ENCODE measurements at regions not wholly inside any gene's neighbourhood (a gene's known extent, or its start where the extent isn't known, plus 50 kb on each side); places are given as distances from the start of the nearest gene placed in this dataset.

DNA sequence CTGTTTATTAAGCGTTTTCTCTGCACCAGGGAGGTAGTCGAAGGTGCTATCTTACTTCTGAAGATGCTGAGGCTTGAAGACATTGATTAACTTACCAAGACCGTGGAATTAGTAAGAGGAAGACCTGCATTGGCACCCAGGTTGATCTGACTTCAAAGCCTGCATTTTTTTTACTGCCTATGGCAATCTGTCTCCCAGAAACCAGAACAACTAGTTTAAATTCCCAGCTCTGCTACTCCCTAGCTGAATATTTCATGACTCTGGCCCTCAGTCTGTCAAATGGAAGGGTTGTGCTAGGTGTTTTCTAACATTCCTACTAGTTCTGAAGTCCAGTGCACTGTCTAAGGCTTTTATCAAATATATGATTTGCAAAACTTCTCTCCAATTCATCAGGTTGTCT is 52.0 kb upstream of the GRAMD1B start:
- H3K9me3 ChIP-seq = no peaks in the 10 kb centered on the region
- TF ChIP-seq, protein P1, sequence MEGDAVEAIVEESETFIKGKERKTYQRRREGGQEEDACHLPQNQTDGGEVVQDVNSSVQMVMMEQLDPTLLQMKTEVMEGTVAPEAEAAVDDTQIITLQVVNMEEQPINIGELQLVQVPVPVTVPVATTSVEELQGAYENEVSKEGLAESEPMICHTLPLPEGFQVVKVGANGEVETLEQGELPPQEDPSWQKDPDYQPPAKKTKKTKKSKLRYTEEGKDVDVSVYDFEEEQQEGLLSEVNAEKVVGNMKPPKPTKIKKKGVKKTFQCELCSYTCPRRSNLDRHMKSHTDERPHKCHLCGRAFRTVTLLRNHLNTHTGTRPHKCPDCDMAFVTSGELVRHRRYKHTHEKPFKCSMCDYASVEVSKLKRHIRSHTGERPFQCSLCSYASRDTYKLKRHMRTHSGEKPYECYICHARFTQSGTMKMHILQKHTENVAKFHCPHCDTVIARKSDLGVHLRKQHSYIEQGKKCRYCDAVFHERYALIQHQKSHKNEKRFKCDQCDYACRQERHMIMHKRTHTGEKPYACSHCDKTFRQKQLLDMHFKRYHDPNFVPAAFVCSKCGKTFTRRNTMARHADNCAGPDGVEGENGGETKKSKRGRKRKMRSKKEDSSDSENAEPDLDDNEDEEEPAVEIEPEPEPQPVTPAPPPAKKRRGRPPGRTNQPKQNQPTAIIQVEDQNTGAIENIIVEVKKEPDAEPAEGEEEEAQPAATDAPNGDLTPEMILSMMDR (IDR thresholded peaks at IDR 0.05) = no peak
- ATAC-seq (no peak), DNase-seq (no peak)
- H3K27me3 ChIP-seq = peaks cover 7% of the 10 kb centered on the region
- no peak overlapping the region for H3K4me3 ChIP-seq
- no peak overlapping the region for H3K27ac ChIP-seq
- intact Hi-C loops (cut with DNase I) = no loop called here
- no peaks in the 10 kb centered on the region for H3K36me3 ChIP-seq
- no peaks in the 10 kb centered on the region for H3K4me1 ChIP-seq

DNA sequence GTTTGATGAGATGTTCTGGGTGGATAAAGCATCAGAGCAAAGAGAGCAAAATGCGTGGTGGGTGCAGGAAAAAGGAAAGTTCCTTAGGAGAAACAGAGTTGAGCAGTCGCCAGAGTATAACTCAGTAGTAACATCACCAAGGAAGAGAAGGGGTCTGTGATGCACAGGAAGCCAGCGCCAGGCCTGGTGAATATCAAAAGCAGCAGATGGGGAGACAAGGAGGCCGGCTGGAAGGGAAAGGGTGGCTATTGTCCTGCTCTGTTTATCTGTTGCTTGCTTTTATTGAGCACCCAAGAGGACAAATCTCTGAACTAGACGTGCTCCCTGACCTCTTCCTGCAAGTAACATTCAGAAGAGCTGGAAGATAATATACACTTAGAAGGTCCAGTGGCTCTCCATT is 52.7 kb upstream of the GRAMD1B start:
- DNase-seq = no peak
- ATAC-seq = no peak
- intact Hi-C loops (cut with DNase I) = no loop called here
- Histone ChIP-seq H3K27ac (no peak overlapping the region), H3K27me3 (peaks cover 7% of the 10 kb centered on the region), H3K4me3 (no peak overlapping the region), H3K36me3 (no peaks in the 10 kb centered on the region), H3K4me1 (no peaks in the 10 kb centered on the region), H3K9me3 (no peaks in the 10 kb centered on the region)
- TF ChIP-seq, protein P1 (IDR thresholded peaks at IDR 0.05) = no peak

DNA sequence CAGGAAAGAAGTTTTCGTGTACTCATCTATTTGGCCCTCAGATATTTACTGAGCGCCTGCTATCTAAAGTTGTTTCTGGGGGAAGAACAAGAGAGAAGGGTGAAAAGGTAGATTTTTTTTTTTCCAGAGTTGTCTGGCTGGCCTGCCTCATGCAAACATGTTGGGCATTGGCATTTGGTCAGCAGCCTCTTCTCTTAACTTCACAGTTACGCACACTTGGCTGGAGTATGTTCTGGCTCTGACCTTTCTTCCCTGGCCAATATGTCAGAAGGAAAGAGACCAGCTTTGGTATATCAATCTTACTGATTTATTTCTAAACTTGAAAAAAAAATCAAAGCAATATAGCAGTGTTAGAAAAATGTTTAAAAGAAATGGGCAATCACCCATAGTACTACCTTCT is 54.2 kb upstream of the GRAMD1B start:
- TF ChIP-seq, protein P1 (IDR thresholded peaks at IDR 0.05) = no peak
- H3K27ac ChIP-seq = no peak overlapping the region
- no peak for DNase-seq
- H3K27me3 ChIP-seq = peaks cover 7% of the 10 kb centered on the region
- intact Hi-C loops (cut with DNase I) = no loop called here
- no peak for ATAC-seq
- H3K36me3 ChIP-seq = no peaks in the 10 kb centered on the region
- H3K4me3 ChIP-seq = no peak overlapping the region
- H3K4me1 ChIP-seq = no peaks in the 10 kb centered on the region
- H3K9me3 ChIP-seq = no peaks in the 10 kb centered on the region

DNA sequence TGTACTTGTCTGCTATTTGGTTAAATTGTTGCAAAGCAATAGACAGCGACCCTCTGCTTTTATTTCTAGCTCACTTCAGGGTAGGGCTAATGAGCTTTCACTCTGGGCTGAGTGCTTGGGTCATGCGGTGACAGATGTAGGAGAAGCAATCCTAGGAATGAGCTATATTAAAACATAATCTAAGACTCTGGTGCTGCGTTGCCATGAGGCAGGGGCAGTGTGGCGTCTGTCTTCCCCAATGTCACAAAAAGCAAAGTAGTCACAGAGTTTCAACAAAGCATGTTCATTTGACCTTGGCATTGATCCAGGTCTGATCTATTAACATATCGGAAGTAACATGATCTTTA is 55.5 kb upstream of the GRAMD1B start:
- H3K4me1 ChIP-seq = no peaks in the 10 kb centered on the region
- no peaks in the 10 kb centered on the region for H3K36me3 ChIP-seq
- DNase-seq (no peak), ATAC-seq (no peak)
- intact Hi-C loops (cut with DNase I) = no loop called here
- TF ChIP-seq, protein P1 (IDR thresholded peaks at IDR 0.05) = no peak
- no peak overlapping the region for H3K27ac ChIP-seq
- H3K4me3 ChIP-seq = no peak overlapping the region
- no peaks in the 10 kb centered on the region for H3K9me3 ChIP-seq
- H3K27me3 ChIP-seq = peaks cover 7% of the 10 kb centered on the region

DNA sequence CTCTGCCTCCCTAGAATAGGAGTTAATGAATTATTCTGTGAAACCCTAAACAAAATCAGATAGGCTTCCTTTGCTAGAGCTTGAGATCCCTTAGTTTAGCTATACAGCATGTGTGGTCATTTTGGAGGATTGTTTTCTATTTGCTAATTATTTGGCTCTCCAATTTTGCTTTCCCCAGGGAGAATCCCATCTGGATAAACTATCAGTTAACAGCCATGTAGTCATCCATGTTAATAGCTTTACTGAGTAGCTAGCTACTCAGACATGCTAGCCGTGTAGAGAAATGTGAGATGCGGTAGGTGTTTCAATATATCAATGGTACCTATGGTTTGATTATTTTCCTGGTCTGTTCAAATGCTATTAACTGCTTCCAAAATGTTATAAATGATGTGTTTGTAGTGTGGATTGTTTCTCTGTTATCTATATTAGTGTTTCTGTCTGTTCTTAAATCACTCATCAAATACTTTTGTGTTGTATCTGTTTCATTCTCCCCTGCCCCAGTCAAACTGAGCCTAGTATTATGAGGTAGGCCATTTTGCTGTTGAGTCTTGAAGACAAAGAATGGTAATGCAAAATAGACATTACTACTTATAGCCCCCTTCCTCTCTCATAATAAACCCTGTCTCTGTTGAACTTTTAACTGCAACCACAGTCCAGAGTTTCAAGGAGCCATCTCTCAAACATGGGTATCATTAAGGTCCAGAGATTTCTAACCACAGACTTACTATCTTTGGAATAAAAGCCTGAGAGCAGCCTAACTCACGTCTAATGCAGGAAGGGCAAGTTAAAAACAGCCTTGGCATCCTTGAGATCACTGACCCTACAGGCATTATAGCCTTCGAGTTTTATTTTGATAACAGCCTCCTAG is 56.1 kb upstream of the GRAMD1B start:
- Histone ChIP-seq H3K36me3 (no peaks in the 10 kb centered on the region), H3K27ac (no peak overlapping the region), H3K27me3 (peaks cover 7% of the 10 kb centered on the region), H3K9me3 (no peaks in the 10 kb centered on the region), H3K4me1 (no peaks in the 10 kb centered on the region), H3K4me3 (no peak overlapping the region)
- TF ChIP-seq, protein P1 (IDR thresholded peaks at IDR 0.05) = no peak
- ATAC-seq (no peak), DNase-seq (no peak)
- intact Hi-C loops (cut with DNase I) = no loop called here

Data from upper lobe of right lung (tissue), 1 donor.